ENCODE measurements at regions not wholly inside any gene's neighbourhood (a gene's known extent, or its start where the extent isn't known, plus 50 kb on each side); places are given as distances from the start of the nearest gene placed in this dataset.

DNA sequence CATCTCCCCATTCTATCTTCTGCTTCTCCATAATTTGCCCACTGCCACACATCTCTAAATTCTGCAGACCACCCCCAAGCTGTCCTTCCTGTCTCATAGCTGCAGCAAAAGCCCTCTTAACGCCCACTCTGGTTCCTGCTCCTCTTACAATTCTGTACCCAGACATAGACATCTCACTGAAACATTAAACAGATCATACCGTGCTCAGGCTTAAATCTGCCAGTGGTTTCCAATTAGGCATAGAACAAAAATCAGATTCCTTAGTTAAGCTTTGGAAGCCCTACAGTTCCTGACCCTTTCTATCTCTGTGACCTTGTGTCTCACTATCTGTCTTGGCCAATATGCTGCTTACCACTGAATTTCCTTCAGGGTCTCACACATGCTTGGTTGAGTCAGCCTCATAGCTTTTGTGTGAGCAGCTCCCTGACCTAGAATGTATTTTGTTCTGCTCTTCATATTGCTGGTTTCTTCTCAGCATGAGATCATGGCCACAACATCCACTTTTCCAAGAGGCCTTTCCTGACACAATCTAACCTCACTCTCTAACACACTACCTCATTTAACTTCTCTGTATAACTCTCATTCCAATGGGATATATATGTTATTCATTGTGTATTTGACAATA lies 749.7 kb downstream of the MAFB start:
- H3K27ac ChIP-seq (ENCODE audit: low read depth, low read length, poor library complexity, severe bottlenecking) = no peak overlapping the region
- H3K36me3 ChIP-seq (ENCODE audit: insufficient read depth, low read length) = no peaks in the 10 kb centered on the region
- H3F3A ChIP-seq (ENCODE audit: insufficient read depth, low read length) = no peaks in the 10 kb centered on the region
- no peaks in the 10 kb centered on the region for H3K4me1 ChIP-seq (ENCODE audit: insufficient read depth, low read length, severe bottlenecking)
- H3K79me2 ChIP-seq (ENCODE audit: insufficient read depth, low read length) = no peaks in the 10 kb centered on the region
- H3K9me2 ChIP-seq (ENCODE audit: low read depth, low read length) = no peaks in the 10 kb centered on the region
- no peaks in the 10 kb centered on the region for H4K20me1 ChIP-seq (ENCODE audit: insufficient read depth, low read length)
- no peak overlapping the region for H3K9ac ChIP-seq (ENCODE audit: low read length)
- no peaks in the 10 kb centered on the region for H3K27me3 ChIP-seq (ENCODE audit: insufficient read depth, low read length)
- H3K4me2 ChIP-seq (ENCODE audit: low read length) = no peak overlapping the region
- TF ChIP-seq, protein P1, sequence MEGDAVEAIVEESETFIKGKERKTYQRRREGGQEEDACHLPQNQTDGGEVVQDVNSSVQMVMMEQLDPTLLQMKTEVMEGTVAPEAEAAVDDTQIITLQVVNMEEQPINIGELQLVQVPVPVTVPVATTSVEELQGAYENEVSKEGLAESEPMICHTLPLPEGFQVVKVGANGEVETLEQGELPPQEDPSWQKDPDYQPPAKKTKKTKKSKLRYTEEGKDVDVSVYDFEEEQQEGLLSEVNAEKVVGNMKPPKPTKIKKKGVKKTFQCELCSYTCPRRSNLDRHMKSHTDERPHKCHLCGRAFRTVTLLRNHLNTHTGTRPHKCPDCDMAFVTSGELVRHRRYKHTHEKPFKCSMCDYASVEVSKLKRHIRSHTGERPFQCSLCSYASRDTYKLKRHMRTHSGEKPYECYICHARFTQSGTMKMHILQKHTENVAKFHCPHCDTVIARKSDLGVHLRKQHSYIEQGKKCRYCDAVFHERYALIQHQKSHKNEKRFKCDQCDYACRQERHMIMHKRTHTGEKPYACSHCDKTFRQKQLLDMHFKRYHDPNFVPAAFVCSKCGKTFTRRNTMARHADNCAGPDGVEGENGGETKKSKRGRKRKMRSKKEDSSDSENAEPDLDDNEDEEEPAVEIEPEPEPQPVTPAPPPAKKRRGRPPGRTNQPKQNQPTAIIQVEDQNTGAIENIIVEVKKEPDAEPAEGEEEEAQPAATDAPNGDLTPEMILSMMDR (IDR thresholded peaks at IDR 0.05; ENCODE audit: low read length) = no peak
- no peak for TF ChIP-seq EZH2 (IDR thresholded peaks at IDR 0.05; ENCODE audit: borderline replicate concordance, low read length)
- no peak overlapping the region for H3K4me3 ChIP-seq (ENCODE audit: low read depth, low read length, poor library complexity, severe bottlenecking)
- no peak overlapping the region for H2AFZ ChIP-seq (ENCODE audit: low read length)
- H3K9me3 ChIP-seq (ENCODE audit: low read length) = no peaks in the 10 kb centered on the region

DNA sequence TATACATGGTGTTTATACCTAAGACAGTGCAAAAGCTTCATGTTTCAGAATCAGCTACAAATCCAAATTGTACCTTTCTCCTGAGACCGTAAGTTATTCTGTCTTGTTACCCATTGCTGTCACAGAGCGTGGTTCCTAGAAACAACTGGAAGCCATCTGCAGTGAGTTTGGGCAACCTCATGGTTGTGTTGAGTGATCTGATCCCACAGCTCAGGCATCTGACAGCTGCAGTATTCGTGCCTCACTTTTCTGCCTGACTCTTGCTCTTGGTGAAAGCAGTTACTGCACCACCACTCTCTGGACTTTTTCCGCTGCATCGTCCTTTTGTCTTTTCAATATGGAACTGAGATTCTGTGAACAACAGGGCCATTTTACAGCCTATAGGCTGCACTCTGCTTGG lies 752.6 kb downstream of the MAFB start:
- no peaks in the 10 kb centered on the region for H4K20me1 ChIP-seq (ENCODE audit: insufficient read depth, low read length)
- no peak overlapping the region for H3K27ac ChIP-seq (ENCODE audit: low read depth, low read length, poor library complexity, severe bottlenecking)
- no peak overlapping the region for H3K9ac ChIP-seq (ENCODE audit: low read length)
- no peaks in the 10 kb centered on the region for H3K79me2 ChIP-seq (ENCODE audit: insufficient read depth, low read length)
- no peaks in the 10 kb centered on the region for H3K4me1 ChIP-seq (ENCODE audit: insufficient read depth, low read length, severe bottlenecking)
- H3K36me3 ChIP-seq (ENCODE audit: insufficient read depth, low read length) = no peaks in the 10 kb centered on the region
- no peak for TF ChIP-seq EZH2 (IDR thresholded peaks at IDR 0.05; ENCODE audit: borderline replicate concordance, low read length)
- TF ChIP-seq, protein P1 (IDR thresholded peaks at IDR 0.05; ENCODE audit: low read length) = no peak
- H3F3A ChIP-seq (ENCODE audit: insufficient read depth, low read length) = no peaks in the 10 kb centered on the region
- no peak overlapping the region for H3K4me3 ChIP-seq (ENCODE audit: low read depth, low read length, poor library complexity, severe bottlenecking)
- H3K27me3 ChIP-seq (ENCODE audit: insufficient read depth, low read length) = no peaks in the 10 kb centered on the region
- H3K9me2 ChIP-seq (ENCODE audit: low read depth, low read length) = no peaks in the 10 kb centered on the region
- H3K4me2 ChIP-seq (ENCODE audit: low read length) = no peak overlapping the region
- no peak overlapping the region for H2AFZ ChIP-seq (ENCODE audit: low read length)
- H3K9me3 ChIP-seq (ENCODE audit: low read length) = no peaks in the 10 kb centered on the region

GRCh38 chr20:39935901-39936300 lies 753.1 kb downstream of the MAFB start:
- no peak for TF ChIP-seq EZH2 (IDR thresholded peaks at IDR 0.05; ENCODE audit: borderline replicate concordance, low read length)
- TF ChIP-seq, protein P1 (IDR thresholded peaks at IDR 0.05; ENCODE audit: low read length) = no peak
- no peaks in the 10 kb centered on the region for H3K36me3 ChIP-seq (ENCODE audit: insufficient read depth, low read length)
- no peak overlapping the region for H3K9ac ChIP-seq (ENCODE audit: low read length)
- H3K4me1 ChIP-seq (ENCODE audit: insufficient read depth, low read length, severe bottlenecking) = no peaks in the 10 kb centered on the region
- H3K9me2 ChIP-seq (ENCODE audit: low read depth, low read length) = no peaks in the 10 kb centered on the region
- H3K27ac ChIP-seq (ENCODE audit: low read depth, low read length, poor library complexity, severe bottlenecking) = no peak overlapping the region
- no peaks in the 10 kb centered on the region for H3F3A ChIP-seq (ENCODE audit: insufficient read depth, low read length)
- no peaks in the 10 kb centered on the region for H3K79me2 ChIP-seq (ENCODE audit: insufficient read depth, low read length)
- no peaks in the 10 kb centered on the region for H3K27me3 ChIP-seq (ENCODE audit: insufficient read depth, low read length)
- H3K9me3 ChIP-seq (ENCODE audit: low read length) = no peaks in the 10 kb centered on the region
- no peaks in the 10 kb centered on the region for H4K20me1 ChIP-seq (ENCODE audit: insufficient read depth, low read length)
- H3K4me2 ChIP-seq (ENCODE audit: low read length) = no peak overlapping the region
- no peak overlapping the region for H2AFZ ChIP-seq (ENCODE audit: low read length)
- no peak overlapping the region for H3K4me3 ChIP-seq (ENCODE audit: low read depth, low read length, poor library complexity, severe bottlenecking)
